ENCODE measurements at regions not wholly inside any gene's neighbourhood (a gene's known extent, or its start where the extent isn't known, plus 50 kb on each side); places are given as distances from the start of the nearest gene placed in this dataset.
A peak's percentile ranks its signal among the peaks of the same experiment; 100 is the strongest.

GRCh38 chr1:181366910-181367309 lies 116.4 kb upstream of the CACNA1E start:
- H3K27ac Mint-ChIP-seq (ENCODE audit: unreplicated experiment) = no peak overlapping the region
- no peak for DNase-seq
- H3K4me1 Mint-ChIP-seq (ENCODE audit: low read depth, unreplicated experiment) = no peaks in the 10 kb centered on the region
- H3K4me3 Mint-ChIP-seq (ENCODE audit: low read depth, unreplicated experiment) = no peak overlapping the region
- no TSS peak for BruUV-seq (replicated peaks)
- H3K27me3 Mint-ChIP-seq (ENCODE audit: unreplicated experiment) = peaks cover 47% of the 10 kb centered on the region
- H3K36me3 Mint-ChIP-seq (ENCODE audit: insufficient read depth, unreplicated experiment) = no peaks in the 10 kb centered on the region
- TF ChIP-seq CTCF (IDR thresholded peaks at IDR 0.05; ENCODE audit: unreplicated experiment) = no peak
- CTCF ChIA-PET = no interaction called here
- intact Hi-C loops (cut with micrococcal nuclease; ENCODE audit: unreplicated experiment) = no loop called here
- peaks cover 2% of the 10 kb centered on the region for H3K9me3 Mint-ChIP-seq (ENCODE audit: low read depth, unreplicated experiment)

DNA sequence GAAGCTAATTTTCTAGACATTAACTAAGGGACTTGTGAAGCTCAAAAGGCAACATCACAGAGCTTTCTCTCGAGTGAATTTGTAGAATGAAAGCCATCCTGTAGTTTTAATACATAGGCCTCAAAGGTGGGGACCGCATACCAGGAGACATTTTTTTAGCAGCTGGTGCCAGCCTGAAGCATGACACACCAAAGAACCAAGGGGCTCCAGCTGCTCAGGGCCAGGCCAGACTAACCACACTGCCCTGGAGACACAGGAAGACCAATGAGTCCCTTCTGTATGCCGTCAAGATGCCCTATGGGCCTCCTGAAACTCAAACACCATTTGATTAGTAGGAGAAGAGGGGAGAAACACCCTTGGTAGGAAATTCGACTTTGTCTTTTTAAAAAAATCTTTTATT lies 113.9 kb upstream of the CACNA1E start:
- Mint-ChIP-seq H3K27me3 (ENCODE audit: unreplicated experiment) (peaks cover 22% of the 10 kb centered on the region), H3K9me3 (ENCODE audit: low read depth, unreplicated experiment) (peaks cover 4% of the 10 kb centered on the region), H3K36me3 (ENCODE audit: insufficient read depth, unreplicated experiment) (no peaks in the 10 kb centered on the region), H3K4me3 (ENCODE audit: low read depth, unreplicated experiment) (no peak overlapping the region), H3K27ac (ENCODE audit: unreplicated experiment) (no peak overlapping the region), H3K4me1 (ENCODE audit: low read depth, unreplicated experiment) (no peaks in the 10 kb centered on the region)
- no peak for DNase-seq
- CTCF ChIA-PET = no interaction called here
- TF ChIP-seq CTCF (IDR thresholded peaks at IDR 0.05; ENCODE audit: unreplicated experiment) = no peak
- intact Hi-C loops (cut with micrococcal nuclease; ENCODE audit: unreplicated experiment) = no loop called here
- no TSS peak for BruUV-seq (replicated peaks)

- Mint-ChIP-seq H3K36me3 (ENCODE audit: insufficient read depth, unreplicated experiment) (no peaks in the 10 kb centered on the region), H3K4me3 (ENCODE audit: low read depth, unreplicated experiment) (no peak overlapping the region), H3K27me3 (ENCODE audit: unreplicated experiment) (peaks cover 44% of the 10 kb centered on the region), H3K4me1 (ENCODE audit: low read depth, unreplicated experiment) (no peaks in the 10 kb centered on the region), H3K27ac (ENCODE audit: unreplicated experiment) (no peak overlapping the region), H3K9me3 (ENCODE audit: low read depth, unreplicated experiment) (no peaks in the 10 kb centered on the region)
- CTCF ChIA-PET = no interaction called here
- no TSS peak for BruUV-seq (replicated peaks)
- DNase-seq = peak; percentile 43
- no peak for TF ChIP-seq CTCF (IDR thresholded peaks at IDR 0.05; ENCODE audit: unreplicated experiment)
- intact Hi-C loops (cut with micrococcal nuclease; ENCODE audit: unreplicated experiment) = no loop called here
Observed at GRCh38 chr1:181383695-181384094, 99.6 kb upstream of the CACNA1E start.

- DNase-seq = no peak
- intact Hi-C loops (cut with micrococcal nuclease; ENCODE audit: unreplicated experiment) = no loop called here
- Mint-ChIP-seq H3K9me3 (ENCODE audit: low read depth, unreplicated experiment) (no peaks in the 10 kb centered on the region), H3K4me3 (ENCODE audit: low read depth, unreplicated experiment) (no peak overlapping the region), H3K4me1 (ENCODE audit: low read depth, unreplicated experiment) (no peaks in the 10 kb centered on the region), H3K27me3 (ENCODE audit: unreplicated experiment) (peaks cover 52% of the 10 kb centered on the region), H3K27ac (ENCODE audit: unreplicated experiment) (no peak overlapping the region), H3K36me3 (ENCODE audit: insufficient read depth, unreplicated experiment) (no peaks in the 10 kb centered on the region)
- CTCF ChIA-PET = interaction anchor here (0.7 kb wide), 1 partner anchor 74 kb away, joined by 5 read pairs; no protein-coding TSS in a partner anchor
- TF ChIP-seq CTCF (IDR thresholded peaks at IDR 0.05; ENCODE audit: unreplicated experiment) = no peak
- no TSS peak for BruUV-seq (replicated peaks)
Observed at GRCh38 chr1:181386340-181386739, 97.0 kb upstream of the CACNA1E start.

DNA sequence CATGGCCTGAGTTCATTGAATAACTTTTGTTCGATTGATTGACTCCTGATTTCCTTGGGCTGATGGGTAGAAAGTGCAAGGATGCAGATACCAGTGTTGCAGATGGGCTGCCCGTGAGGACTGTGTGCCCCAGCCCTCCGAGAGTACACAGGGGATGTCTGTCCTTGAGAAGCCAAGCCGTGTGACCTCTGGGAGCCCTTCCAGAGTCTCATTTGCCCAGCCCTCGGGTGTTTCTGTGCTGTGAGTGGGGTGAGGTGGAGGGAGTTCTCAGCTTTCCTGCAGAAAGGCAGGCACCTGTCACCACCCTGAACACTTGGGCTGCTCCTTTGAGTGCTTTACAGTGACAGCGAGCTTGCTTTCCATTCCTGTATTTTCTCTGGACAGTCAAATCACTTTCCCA lies 96.4 kb upstream of the CACNA1E start:
- Mint-ChIP-seq H3K27me3 (ENCODE audit: unreplicated experiment) (peaks cover 58% of the 10 kb centered on the region), H3K9me3 (ENCODE audit: low read depth, unreplicated experiment) (no peaks in the 10 kb centered on the region), H3K4me1 (ENCODE audit: low read depth, unreplicated experiment) (no peaks in the 10 kb centered on the region), H3K36me3 (ENCODE audit: insufficient read depth, unreplicated experiment) (no peaks in the 10 kb centered on the region), H3K27ac (ENCODE audit: unreplicated experiment) (no peak overlapping the region), H3K4me3 (ENCODE audit: low read depth, unreplicated experiment) (no peak overlapping the region)
- CTCF ChIA-PET = no interaction called here
- no peak for DNase-seq
- intact Hi-C loops (cut with micrococcal nuclease; ENCODE audit: unreplicated experiment) = no loop called here
- no TSS peak for BruUV-seq (replicated peaks)
- TF ChIP-seq CTCF (IDR thresholded peaks at IDR 0.05; ENCODE audit: unreplicated experiment) = no peak
